H9 (cell line): ENCODE measurements at regions not wholly inside any gene's neighbourhood (a gene's known extent, or its start where the extent isn't known, plus 50 kb on each side); places are given as distances from the start of the nearest gene placed in this dataset.

Source experiments
- DNase-seq: peaks from one replicate; pipeline ENCODE4 v3.0.0-alpha.2; 2017
- H2AFZ ChIP-seq: one replicate; pipeline ENCODE4 v1.6.1; 2013; ENCODE audit warnings: mild to moderate bottlenecking, low read length, control low read depth, moderate library complexity
- H2AK5ac ChIP-seq: 2 replicates; pipeline ENCODE4 v1.6.1; 2013; ENCODE audit warnings: low read length, control low read depth, mixed read lengths; ENCODE audit not compliant: insufficient read length
- H2BK120ac ChIP-seq: one replicate; pipeline ENCODE4 v1.6.1; 2013; ENCODE audit warnings: low read depth, mild to moderate bottlenecking, low read length, control low read depth, inconsistent platforms; ENCODE audit not compliant: poor library complexity, severe bottlenecking
- H2BK12ac ChIP-seq: 2 replicates; pipeline ENCODE4 v1.6.1; 2013; ENCODE audit warnings: low read length, control low read depth, mixed read lengths, low read depth; ENCODE audit not compliant: insufficient read length
- H2BK15ac ChIP-seq: 2 replicates; pipeline ENCODE4 v1.6.1; 2013; ENCODE audit warnings: low read depth, low read length, control low read depth
- H2BK20ac ChIP-seq: one replicate; pipeline ENCODE4 v1.6.1; 2013; ENCODE audit warnings: low read depth, mild to moderate bottlenecking, low read length, control low read depth, inconsistent platforms; ENCODE audit not compliant: poor library complexity, severe bottlenecking
- H2BK5ac ChIP-seq: 2 replicates; pipeline ENCODE4 v1.6.1; 2013; ENCODE audit warnings: low read length, control low read depth, mixed read lengths; ENCODE audit not compliant: insufficient read length
- H3K14ac ChIP-seq: 2 replicates; pipeline ENCODE4 v1.6.1; 2013; ENCODE audit warnings: low read length, control low read depth; ENCODE audit not compliant: insufficient read depth
- H3K18ac ChIP-seq: 2 replicates; pipeline ENCODE4 v1.6.1; 2013; ENCODE audit warnings: low read depth, mild to moderate bottlenecking, mixed read lengths, low read length, control low read depth; ENCODE audit not compliant: insufficient read length
- H3K23ac ChIP-seq: 2 replicates; pipeline ENCODE4 v1.6.1; 2013; ENCODE audit warnings: low read length, control low read depth, mixed read lengths, low read depth; ENCODE audit not compliant: insufficient read length
- H3K23me2 ChIP-seq: 2 replicates; pipeline ENCODE4 v1.6.1; 2013; ENCODE audit warnings: low read depth, mild to moderate bottlenecking, mixed read lengths, low read length, control low read depth; ENCODE audit not compliant: insufficient read length, poor library complexity, severe bottlenecking
- H3K27ac ChIP-seq: 2 replicates; pipeline ENCODE4 v1.5.1; 2013; ENCODE audit warnings: low read length, control low read depth, mixed read lengths, low read depth; ENCODE audit not compliant: insufficient read length
- H3K27me3 ChIP-seq: 2 replicates; pipeline ENCODE4 v1.6.1; 2013; ENCODE audit warnings: low read length, control low read depth, inconsistent platforms; ENCODE audit not compliant: insufficient read depth
- H3K4ac ChIP-seq: 2 replicates; pipeline ENCODE4 v1.6.1; 2013; ENCODE audit warnings: low read depth, mild to moderate bottlenecking, control low read depth, inconsistent platforms, low read length, moderate library complexity
- H3K4me1 ChIP-seq: 2 replicates; pipeline ENCODE4 v1.6.1; 2013; ENCODE audit warnings: low read length, control low read depth, inconsistent platforms; ENCODE audit not compliant: insufficient read depth
- H3K4me2 ChIP-seq: 2 replicates; pipeline ENCODE4 v1.6.1; 2013; ENCODE audit warnings: low read length, control low read depth, mixed read lengths; ENCODE audit not compliant: insufficient read length, insufficient read depth
- H3K56ac ChIP-seq: 2 replicates; pipeline ENCODE4 v1.6.1; 2013; ENCODE audit warnings: low read depth, mild to moderate bottlenecking, mixed read lengths, low read length, control low read depth; ENCODE audit not compliant: insufficient read length
- H3K79me1 ChIP-seq: 2 replicates; pipeline ENCODE4 v1.6.1; 2013; ENCODE audit warnings: low read depth, mild to moderate bottlenecking, moderate library complexity, low read length, control low read depth, inconsistent platforms; ENCODE audit not compliant: insufficient read depth, poor library complexity, severe bottlenecking
- H3K79me2 ChIP-seq: 2 replicates; pipeline ENCODE4 v1.6.1; 2013; ENCODE audit warnings: low read length, control low read depth, inconsistent platforms; ENCODE audit not compliant: insufficient read depth
- H3K9ac ChIP-seq: 2 replicates; pipeline ENCODE4 v1.6.1; 2013; ENCODE audit warnings: low read length, control low read depth, mixed read lengths; ENCODE audit not compliant: insufficient read length; ENCODE audit errors: extremely low read depth
- H3K9me3 ChIP-seq: one replicate; pipeline ENCODE4 v1.6.1; 2013; ENCODE audit warnings: low read depth, low read length, inconsistent platforms; ENCODE audit not compliant: control insufficient read depth
- H3T11ph ChIP-seq: one replicate; pipeline ENCODE4 v1.6.1; 2013; ENCODE audit warnings: mild to moderate bottlenecking, low read length, control low read depth, inconsistent platforms
- H4K20me1 ChIP-seq: one replicate; pipeline ENCODE4 v1.6.1; 2013; ENCODE audit not compliant: control insufficient read depth, insufficient read length, insufficient read depth
- H4K5ac ChIP-seq: 2 replicates; pipeline ENCODE4 v1.6.1; 2013; ENCODE audit warnings: low read depth, mild to moderate bottlenecking, mixed read lengths, low read length, control low read depth; ENCODE audit not compliant: insufficient read length
- H4K8ac ChIP-seq: replicated peaks from 2 replicates; pipeline ENCODE4 v1.6.1; 2013; ENCODE audit warnings: low read length, control low read depth, mixed read lengths, low read depth; ENCODE audit not compliant: insufficient read length
- H4K91ac ChIP-seq: 2 replicates; pipeline ENCODE4 v1.6.1; 2013; ENCODE audit warnings: low read depth, mild to moderate bottlenecking, moderate library complexity, mixed read lengths, low read length, control low read depth; ENCODE audit not compliant: insufficient read length
- H3K27ac Mint-ChIP-seq, 3 experiments: 2 replicates in 2 of 3; 3 replicates in 1 of 3; pipeline ENCODE4 v1.8.0; 2020 to 2021; ENCODE audit warnings: mixed read lengths in 3 of 3, mild to moderate bottlenecking in 1 of 3, moderate library complexity in 1 of 3
- H3K27me3 Mint-ChIP-seq: 2 replicates; pipeline ENCODE4 v1.8.0; 2021; ENCODE audit warnings: low read depth, mild to moderate bottlenecking, moderate library complexity, mixed read lengths
- H3K36me3 Mint-ChIP-seq, 3 experiments: 2 replicates in 2 of 3; 3 replicates in 1 of 3; pipeline ENCODE4 v1.8.0; 2020 to 2021; ENCODE audit warnings: low read depth in 3 of 3, mixed read lengths in 3 of 3; ENCODE audit not compliant: insufficient read depth in 1 of 3
- H3K4me1 Mint-ChIP-seq, 2 experiments: 2 replicates each; pipeline ENCODE4 v1.8.0; 2020; ENCODE audit warnings: mixed read lengths in 2 of 2
- H3K4me3 Mint-ChIP-seq, 2 experiments: 2 replicates in 1 of 2; 3 replicates in 1 of 2; pipeline ENCODE4 v1.8.0; 2020 to 2021; ENCODE audit warnings: mild to moderate bottlenecking in 2 of 2, mixed read lengths in 2 of 2, moderate library complexity in 1 of 2
- H3K9me3 Mint-ChIP-seq, 2 experiments: 2 replicates in 1 of 2; 3 replicates in 1 of 2; pipeline ENCODE4 v1.8.0; 2020; ENCODE audit warnings: mild to moderate bottlenecking in 2 of 2, mixed read lengths in 2 of 2, moderate library complexity in 1 of 2
- CTCF ChIP-seq: fragments of 200-600 bp; sonication (generic); conservative IDR thresholded peaks from 3 replicates; pipeline ENCODE4 v1.8.0; 2021; ENCODE audit warnings: antibody characterized with exemption, mild to moderate bottlenecking
- WGBS: extraction: QIAGEN DNeasy Blood & Tissue Kit; methylation state at CpG from one replicate; pipeline ENCODE4 v1.1.7; 2013; ENCODE audit warnings: missing lambda C conversion rate, low lambda C conversion rate, mixed read lengths; ENCODE audit not compliant: insufficient read length; ENCODE audit errors: extremely low coverage; 5-methylcytosine and 5-hydroxymethylcytosine counted together

- no peak overlapping the region for H3K27ac ChIP-seq
- no peak overlapping the region for H2BK20ac ChIP-seq
- no peak overlapping the region for H3K4me3 Mint-ChIP-seq
- no peak overlapping the region for H4K91ac ChIP-seq
- H3K14ac ChIP-seq: no peak overlapping the region
- H4K8ac ChIP-seq: no peak overlapping the region
- H3K23ac ChIP-seq: no peak overlapping the region
- H2BK12ac ChIP-seq: no peak overlapping the region
- H2BK15ac ChIP-seq: no peak overlapping the region
- no peak overlapping the region for H3K27ac Mint-ChIP-seq
- peaks cover 27% of the 10 kb centered on the region for H3K27me3 Mint-ChIP-seq
- H3K79me1 ChIP-seq: no peaks in the 10 kb centered on the region
- H3K23me2 ChIP-seq: no peaks in the 10 kb centered on the region
- no peak overlapping the region for H2AK5ac ChIP-seq
- no peak overlapping the region for H3K4ac ChIP-seq
- no peak for DNase-seq
- no peaks in the 10 kb centered on the region; the same call in 1 of the 2 replicates for H3K27me3 ChIP-seq
- no peaks in the 10 kb centered on the region for H3K9me3 ChIP-seq
- no peak for TF ChIP-seq CTCF
- H3K4me2 ChIP-seq: no peak overlapping the region
- H3K79me2 ChIP-seq: no peaks in the 10 kb centered on the region
- no peak overlapping the region for H2BK120ac ChIP-seq
- H3K4me1 Mint-ChIP-seq: peaks cover 40% of the 10 kb centered on the region in 2 experiments
- H2AFZ ChIP-seq: no peak overlapping the region
- H3K56ac ChIP-seq: no peak overlapping the region
- H3K9me3 Mint-ChIP-seq: peaks cover 12 to 14% of the 10 kb centered on the region in 2 experiments
- H3T11ph ChIP-seq: no peak overlapping the region
- no CpG with 5 or more reads among the region's 4 CpGs for WGBS
- H3K9ac ChIP-seq: no peak overlapping the region
- H4K5ac ChIP-seq: no peak overlapping the region
- no peaks in the 10 kb centered on the region for H4K20me1 ChIP-seq
- H3K18ac ChIP-seq: no peak overlapping the region
- peaks cover 4% of the 10 kb centered on the region; the same call in 1 of the 2 replicates for H3K4me1 ChIP-seq
- no peak overlapping the region for H2BK5ac ChIP-seq
- peaks cover 0 to 23% (median 9%) of the 10 kb centered on the region in 3 experiments; a peak in 6 of 7 replicates for H3K36me3 Mint-ChIP-seq
These were observed 127.9 kb downstream of the ZFP36L2 start for GRCh38 chr2:43098539-43098938.
